DOHH2 (cell line): ENCODE measurements at regions not wholly inside any gene's neighbourhood (a gene's known extent, or its start where the extent isn't known, plus 50 kb on each side); places are given as distances from the start of the nearest gene placed in this dataset.

ENCODE experiments used
- H3F3A ChIP-seq: fragments of 200-600 bp; sonication (generic), shearing (Covaris generic); 2 replicates; pipeline ENCODE4 v1.6.0; 2016; ENCODE audit warnings: antibody characterized with exemption, mild to moderate bottlenecking; ENCODE audit not compliant: control insufficient read depth, insufficient read depth
- H3K27ac ChIP-seq: fragments of 200-600 bp; sonication (generic); 2 replicates; pipeline ENCODE4 v1.5.1; 2014; ENCODE audit warnings: low read depth, mild to moderate bottlenecking, low read length, moderate library complexity
- H3K27me3 ChIP-seq: fragments of 200-600 bp; sonication (generic); 2 replicates; pipeline ENCODE4 v1.6.1; 2014; ENCODE audit warnings: mild to moderate bottlenecking, low read length, mixed read lengths; ENCODE audit not compliant: control insufficient read depth
- H3K36me3 ChIP-seq: fragments of 200-600 bp; sonication (generic); 2 replicates; pipeline ENCODE4 v1.6.1; 2014; ENCODE audit warnings: mild to moderate bottlenecking, low read length, moderate library complexity, mixed read lengths; ENCODE audit not compliant: control insufficient read depth
- H3K4me1 ChIP-seq: fragments of 200-600 bp; sonication (generic); 2 replicates; pipeline ENCODE4 v1.6.1; 2014; ENCODE audit warnings: mild to moderate bottlenecking, low read length, mixed read lengths; ENCODE audit not compliant: control insufficient read depth
- H3K4me2 ChIP-seq: fragments of 200-600 bp; sonication (generic); 2 replicates; pipeline ENCODE4 v1.6.0; 2014; ENCODE audit warnings: mild to moderate bottlenecking, low read length, moderate library complexity
- H3K4me3 ChIP-seq: fragments of 200-600 bp; sonication (generic); 2 replicates; pipeline ENCODE4 v1.5.1; 2014; ENCODE audit warnings: mild to moderate bottlenecking, low read length, mixed read lengths
- H3K79me2 ChIP-seq: fragments of 200-600 bp; sonication (generic); 2 replicates; pipeline ENCODE4 v1.6.1; 2014; ENCODE audit warnings: mild to moderate bottlenecking, low read length, mixed read lengths; ENCODE audit not compliant: control insufficient read depth
- H3K9me2 ChIP-seq: fragments of 200-600 bp; sonication (generic); replicated peaks from 2 replicates; pipeline ENCODE4 v1.6.1; 2014; ENCODE audit warnings: mild to moderate bottlenecking, low read length, mixed read lengths; ENCODE audit not compliant: control insufficient read depth
- H3K9me3 ChIP-seq: fragments of 200-600 bp; sonication (generic); 2 replicates; pipeline ENCODE4 v1.6.1; 2014; ENCODE audit warnings: antibody characterized with exemption, low read length, mixed read lengths; ENCODE audit not compliant: control insufficient read depth, insufficient read depth
- H4K20me1 ChIP-seq: fragments of 200-600 bp; sonication (generic); 2 replicates; pipeline ENCODE4 v1.6.0; 2014; ENCODE audit warnings: low read depth, mild to moderate bottlenecking, antibody characterized with exemption, low read length, moderate library complexity; ENCODE audit not compliant: control insufficient read depth, insufficient read depth
- CTCF ChIP-seq: fragments of 200-600 bp; sonication (generic); IDR thresholded peaks from one replicate; pipeline ENCODE4 v1.5.1; 2014; ENCODE audit warnings: antibody characterized with exemption, mild to moderate bottlenecking, low read depth, low read length; ENCODE audit not compliant: poor library complexity, severe bottlenecking
- EZH2phosphoT487 ChIP-seq: fragments of 200-600 bp; sonication (generic); IDR thresholded peaks from 2 replicates; pipeline ENCODE4 v1.6.1; 2017; ENCODE audit warnings: borderline replicate concordance, mild to moderate bottlenecking, antibody characterized with exemption, low read length, moderate library complexity, mixed read lengths

GRCh38 chr12:127121494-127122084 lies 1145.4 kb upstream of the TMEM132C start:
- H3K4me1 ChIP-seq: no peaks in the 10 kb centered on the region
- no peaks in the 10 kb centered on the region for H3F3A ChIP-seq
- no peaks in the 10 kb centered on the region for H3K9me3 ChIP-seq
- no peaks in the 10 kb centered on the region for H4K20me1 ChIP-seq
- no peak overlapping the region for H3K4me3 ChIP-seq
- no peak overlapping the region for H3K27ac ChIP-seq
- TF ChIP-seq CTCF (no peak), EZH2phosphoT487 (no peak)
- no peaks in the 10 kb centered on the region for H3K9me2 ChIP-seq
- no peaks in the 10 kb centered on the region for H3K36me3 ChIP-seq
- no peak overlapping the region for H3K4me2 ChIP-seq
- H3K79me2 ChIP-seq: no peaks in the 10 kb centered on the region
- H3K27me3 ChIP-seq: no peaks in the 10 kb centered on the region

- Histone ChIP-seq H3K27me3 (no peaks in the 10 kb centered on the region), H4K20me1 (no peaks in the 10 kb centered on the region), H3K36me3 (no peaks in the 10 kb centered on the region), H3K9me2 (no peaks in the 10 kb centered on the region), H3K27ac (no peak overlapping the region), H3K4me3 (no peak overlapping the region), H3K4me1 (no peaks in the 10 kb centered on the region), H3K9me3 (no peaks in the 10 kb centered on the region), H3F3A (no peaks in the 10 kb centered on the region), H3K4me2 (no peak overlapping the region), H3K79me2 (no peaks in the 10 kb centered on the region)
- TF ChIP-seq CTCF: no peak
- TF ChIP-seq EZH2phosphoT487: no peak
Observed at GRCh38 chr12:127125607-127126259, 1141.2 kb upstream of the TMEM132C start.

- no peaks in the 10 kb centered on the region for H4K20me1 ChIP-seq
- H3K9me3 ChIP-seq: no peaks in the 10 kb centered on the region
- no peaks in the 10 kb centered on the region for H3K27me3 ChIP-seq
- H3K79me2 ChIP-seq: no peaks in the 10 kb centered on the region
- H3F3A ChIP-seq: no peaks in the 10 kb centered on the region
- no peak overlapping the region for H3K4me2 ChIP-seq
- H3K27ac ChIP-seq: no peak overlapping the region
- H3K36me3 ChIP-seq: no peaks in the 10 kb centered on the region
- no peak overlapping the region for H3K4me3 ChIP-seq
- TF ChIP-seq CTCF (no peak), EZH2phosphoT487 (no peak)
- no peaks in the 10 kb centered on the region for H3K4me1 ChIP-seq
- H3K9me2 ChIP-seq: no peaks in the 10 kb centered on the region
Observed at GRCh38 chr12:127126260-127126628, 1140.7 kb upstream of the TMEM132C start.
